ENCODE measurements at regions not wholly inside any gene's neighbourhood (a gene's known extent, or its start where the extent isn't known, plus 50 kb on each side); places are given as distances from the start of the nearest gene placed in this dataset.

- DNase-seq = no peak
Measured at GRCh38 chr6:1257778-1258177, 54.1 kb upstream of the FOXQ1 start.

- no peak for DNase-seq
Measured at GRCh38 chr6:1256435-1257008, 55.4 kb upstream of the FOXQ1 start.

GRCh38 chr6:1255636-1256365 is 56.1 kb upstream of the FOXQ1 start:
- DNase-seq = no peak

GRCh38 chr6:1254326-1254725 is 57.6 kb upstream of the FOXQ1 start:
- DNase-seq = no peak

GRCh38 chr6:1253816-1254215 is 58.1 kb upstream of the FOXQ1 start:
- no peak for DNase-seq

GRCh38 chr6:1251198-1252155 is 60.4 kb upstream of the FOXQ1 start:
- DNase-seq = no peak

- DNase-seq = no peak
Measured at GRCh38 chr6:1250489-1251197, 61.3 kb upstream of the FOXQ1 start.

- DNase-seq = no peak
Measured at GRCh38 chr6:1247894-1248293, 64.0 kb upstream of the FOXQ1 start.

- no peak for DNase-seq
Measured at GRCh38 chr6:1247056-1247455, 64.8 kb upstream of the FOXQ1 start.

GRCh38 chr6:1244941-1245340 is 67.0 kb upstream of the FOXQ1 start:
- no peak for DNase-seq

GRCh38 chr6:1244278-1244677 is 67.6 kb upstream of the FOXQ1 start:
- DNase-seq = no peak

- no peak for DNase-seq
Measured at GRCh38 chr6:1242446-1242845, 69.5 kb upstream of the FOXQ1 start.

GRCh38 chr6:1242021-1242420 is 69.9 kb upstream of the FOXQ1 start:
- DNase-seq = no peak

GRCh38 chr6:1240766-1241318 is 71.1 kb upstream of the FOXQ1 start:
- DNase-seq = no peak

- DNase-seq = no peak
Measured at GRCh38 chr6:1239805-1240204, 72.1 kb upstream of the FOXQ1 start.

GRCh38 chr6:1238040-1238439 is 73.9 kb upstream of the FOXQ1 start:
- DNase-seq = no peak

- DNase-seq = no peak
Measured at GRCh38 chr6:1237636-1238035, 74.3 kb upstream of the FOXQ1 start.

- no peak for DNase-seq
Measured at GRCh38 chr6:1235825-1236224, 76.1 kb upstream of the FOXQ1 start.

- DNase-seq = no peak
Measured at GRCh38 chr6:1233924-1234323, 78.0 kb upstream of the FOXQ1 start.

- no peak for DNase-seq
Measured at GRCh38 chr6:1232578-1232977, 79.3 kb upstream of the FOXQ1 start.

GRCh38 chr6:1231941-1232340 is 80.0 kb upstream of the FOXQ1 start:
- DNase-seq = no peak
